Trophoblast cell (in vitro differentiated cells and primary cell): ENCODE measurements at regions not wholly inside any gene's neighbourhood (a gene's known extent, or its start where the extent isn't known, plus 50 kb on each side); places are given as distances from the start of the nearest gene placed in this dataset.

Experiments used
- DNase-seq, 2 donors: peaks; one replicate each; pipeline ENCODE4 v3.0.0-alpha.2; 2016
- H2AFZ ChIP-seq: 2 replicates; pipeline ENCODE4 v1.6.1; 2013; ENCODE audit warnings: low read length, moderate library complexity, mild to moderate bottlenecking; ENCODE audit not compliant: insufficient read depth, poor library complexity
- H2AK5ac ChIP-seq: 2 replicates; pipeline ENCODE4 v1.6.1; 2013; ENCODE audit warnings: mild to moderate bottlenecking, low read length
- H2BK120ac ChIP-seq: 2 replicates; pipeline ENCODE4 v1.6.1; 2013; ENCODE audit warnings: low read length, mild to moderate bottlenecking, moderate library complexity; ENCODE audit not compliant: insufficient read depth, poor library complexity
- H2BK12ac ChIP-seq: 2 replicates; pipeline ENCODE4 v1.6.1; 2013; ENCODE audit warnings: mild to moderate bottlenecking, low read length, moderate library complexity
- H2BK5ac ChIP-seq: 2 replicates; pipeline ENCODE4 v1.6.1; 2013; ENCODE audit warnings: low read length, low read depth, moderate library complexity, mild to moderate bottlenecking; ENCODE audit not compliant: poor library complexity
- H3K14ac ChIP-seq: 2 replicates; pipeline ENCODE4 v1.6.1; 2013; ENCODE audit warnings: mild to moderate bottlenecking, low read length
- H3K18ac ChIP-seq: 2 replicates; pipeline ENCODE4 v1.6.1; 2013; ENCODE audit warnings: mild to moderate bottlenecking, low read length
- H3K23ac ChIP-seq: 2 replicates; pipeline ENCODE4 v1.6.1; 2013; ENCODE audit warnings: low read length
- H3K27ac ChIP-seq: 2 replicates; pipeline ENCODE4 v1.5.1; 2013; ENCODE audit warnings: low read depth, mild to moderate bottlenecking, inconsistent platforms, low read length, moderate library complexity
- H3K27me3 ChIP-seq: 2 replicates; pipeline ENCODE4 v1.6.1; 2013; ENCODE audit warnings: inconsistent platforms, mild to moderate bottlenecking, low read length, moderate library complexity; ENCODE audit not compliant: insufficient read depth
- H3K36me3 ChIP-seq, 2 experiments: 1 replicate in 1 of 2; 2 replicates in 1 of 2; pipeline ENCODE4 v1.6.1; 2013; ENCODE audit warnings: low read length in 2 of 2, mild to moderate bottlenecking in 2 of 2, moderate library complexity in 1 of 2; ENCODE audit not compliant: insufficient read depth in 2 of 2, control insufficient read depth in 1 of 2
- H3K4ac ChIP-seq: 2 replicates; pipeline ENCODE4 v1.6.1; 2013; ENCODE audit warnings: low read depth, mild to moderate bottlenecking, low read length, moderate library complexity
- H3K4me1 ChIP-seq, 2 experiments: 1 replicate in 1 of 2; 2 replicates in 1 of 2; pipeline ENCODE4 v1.6.1; 2013; ENCODE audit warnings: low read length in 2 of 2, mild to moderate bottlenecking in 2 of 2, moderate library complexity in 1 of 2; ENCODE audit not compliant: insufficient read depth in 2 of 2, control insufficient read depth in 1 of 2
- H3K4me2 ChIP-seq: 2 replicates; pipeline ENCODE4 v1.6.1; 2013; ENCODE audit warnings: inconsistent platforms, mild to moderate bottlenecking, low read length, moderate library complexity
- H3K4me3 ChIP-seq: 2 replicates; pipeline ENCODE4 v1.5.1; 2013; ENCODE audit warnings: mild to moderate bottlenecking, low read depth, low read length, inconsistent platforms
- H3K79me1 ChIP-seq: one replicate; pipeline ENCODE4 v1.6.1; 2013; ENCODE audit warnings: low read length
- H3K79me2 ChIP-seq: 2 replicates; pipeline ENCODE4 v1.6.1; 2013; ENCODE audit warnings: low read length, mild to moderate bottlenecking; ENCODE audit not compliant: control insufficient read depth, insufficient read depth, poor library complexity
- H3K9ac ChIP-seq: 2 replicates; pipeline ENCODE4 v1.6.1; 2013; ENCODE audit warnings: mild to moderate bottlenecking, low read length
- H3K9me3 ChIP-seq: 2 replicates; pipeline ENCODE4 v1.6.1; 2013; ENCODE audit warnings: low read depth, mild to moderate bottlenecking, control low read depth, inconsistent platforms, low read length; ENCODE audit not compliant: insufficient read depth
- H4K12ac ChIP-seq: 2 replicates; pipeline ENCODE4 v1.6.1; 2013; ENCODE audit warnings: low read depth, mild to moderate bottlenecking, low read length, moderate library complexity
- H4K8ac ChIP-seq: 2 replicates; pipeline ENCODE4 v1.6.1; 2013; ENCODE audit warnings: low read depth, mild to moderate bottlenecking, low read length, moderate library complexity
- H4K91ac ChIP-seq: one replicate; pipeline ENCODE4 v1.6.1; 2013; ENCODE audit warnings: low read depth, mild to moderate bottlenecking, low read length, moderate library complexity
- WGBS: extraction: QIAGEN DNeasy Blood & Tissue Kit; methylation state at CpG from one replicate; pipeline ENCODE4 v1.1.7; 2013; ENCODE audit warnings: missing lambda C conversion rate; ENCODE audit not compliant: insufficient read length, insufficient coverage; ENCODE audit errors: extremely low coverage; 5-methylcytosine and 5-hydroxymethylcytosine counted together

GRCh38 chr5:128687930-128688329 is 149.9 kb upstream of the FBN2 start:
- Histone ChIP-seq H3K14ac (no peak overlapping the region), H3K79me2 (no peaks in the 10 kb centered on the region), H3K79me1 (no peaks in the 10 kb centered on the region), H2BK120ac (no peak overlapping the region), H4K12ac (no peak overlapping the region), H2BK5ac (no peak overlapping the region), H3K9me3 (no peaks in the 10 kb centered on the region), H3K36me3 (no peaks in the 10 kb centered on the region), H3K9ac (no peak overlapping the region), H4K8ac (no peak overlapping the region), H3K4me3 (no peak overlapping the region), H2AK5ac (no peak overlapping the region), H3K27me3 (no peaks in the 10 kb centered on the region), H3K4me2 (no peak overlapping the region), H3K27ac (no peak overlapping the region), H3K18ac (no peak overlapping the region), H3K4me1 (no peaks in the 10 kb centered on the region), H2AFZ (no peak overlapping the region), H3K4ac (no peak overlapping the region), H3K23ac (no peak overlapping the region), H2BK12ac (no peak overlapping the region), H4K91ac (no peak overlapping the region)
- no CpG with 5 or more reads among the region's 2 CpGs for WGBS
- no peak for DNase-seq

DNA sequence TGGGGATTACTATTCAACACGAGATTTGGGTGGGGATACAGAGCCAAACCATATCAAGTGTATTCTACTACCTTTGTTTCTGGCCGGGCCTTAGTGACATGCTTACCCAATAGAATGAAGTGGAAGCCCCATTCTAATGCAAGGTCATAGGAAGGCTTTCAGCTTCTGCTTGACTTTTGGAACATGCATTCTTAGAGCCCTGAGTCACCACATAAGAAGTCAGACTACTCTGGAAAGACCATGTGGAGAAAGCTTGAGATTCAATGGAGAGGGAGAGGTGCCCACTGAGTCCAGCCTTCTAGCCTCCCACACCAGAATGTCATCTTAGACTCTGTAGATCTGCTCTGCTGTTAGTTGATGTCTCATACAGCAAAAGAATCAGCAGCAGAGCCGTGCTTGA is 155.7 kb upstream of the FBN2 start:
- Histone ChIP-seq H2AK5ac (no peak overlapping the region), H3K4me1 (no peaks in the 10 kb centered on the region), H2BK120ac (no peak overlapping the region), H3K79me1 (no peaks in the 10 kb centered on the region), H3K79me2 (no peaks in the 10 kb centered on the region), H3K4me2 (no peak overlapping the region), H3K18ac (no peak overlapping the region), H3K9ac (no peak overlapping the region), H3K23ac (no peak overlapping the region), H3K27ac (no peak overlapping the region), H3K27me3 (no peaks in the 10 kb centered on the region), H2BK12ac (no peak overlapping the region), H4K12ac (no peak overlapping the region), H3K14ac (no peak overlapping the region), H2AFZ (no peak overlapping the region), H2BK5ac (no peak overlapping the region), H4K91ac (no peak overlapping the region), H3K9me3 (no peaks in the 10 kb centered on the region), H4K8ac (no peak overlapping the region), H3K4me3 (no peak overlapping the region), H3K36me3 (no peaks in the 10 kb centered on the region), H3K4ac (no peak overlapping the region)
- DNase-seq: peak in 1 of 2 donors; percentile 12
- no CpG with 5 or more reads among the region's 3 CpGs for WGBS

DNA sequence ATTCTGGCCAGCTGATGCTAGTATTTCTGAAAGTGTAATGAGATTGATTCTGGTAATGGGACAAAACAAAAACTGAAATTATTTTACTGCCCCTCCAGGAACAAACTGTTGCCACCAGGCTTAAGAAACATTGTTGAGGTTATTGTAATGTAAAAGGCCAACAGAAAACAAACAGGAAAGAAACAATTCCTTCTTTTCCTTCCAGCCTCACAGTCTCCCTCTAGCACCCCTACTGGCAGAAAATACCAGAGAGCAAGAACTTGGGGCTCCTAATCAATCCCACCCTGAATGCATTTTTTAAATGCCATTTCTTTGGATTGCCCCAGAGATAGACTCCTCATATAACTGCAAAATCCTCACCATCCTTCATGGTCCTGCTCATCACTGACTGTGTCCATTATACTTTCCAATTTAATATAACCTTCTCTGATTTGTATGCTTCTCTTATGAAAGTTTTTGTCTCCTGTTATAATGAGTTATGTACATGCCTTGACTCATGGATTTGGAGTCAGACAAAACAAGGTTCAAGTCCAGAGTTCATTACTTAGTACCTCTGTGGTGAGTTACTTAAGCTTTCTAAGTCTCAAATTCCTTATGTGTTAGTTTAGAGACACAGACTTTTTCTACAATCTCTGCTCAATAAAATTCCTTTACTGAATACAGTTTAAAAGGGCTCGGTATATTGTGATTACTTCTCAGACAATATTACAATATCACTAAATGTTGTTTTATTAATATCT is 157.9 kb upstream of the FBN2 start:
- Histone ChIP-seq H4K12ac (no peak overlapping the region), H2BK5ac (no peak overlapping the region), H3K36me3 (no peaks in the 10 kb centered on the region), H3K27me3 (no peaks in the 10 kb centered on the region), H3K9ac (no peak overlapping the region), H3K79me2 (no peaks in the 10 kb centered on the region), H2AK5ac (no peak overlapping the region), H2BK12ac (no peak overlapping the region), H3K79me1 (no peaks in the 10 kb centered on the region), H3K9me3 (no peaks in the 10 kb centered on the region), H4K91ac (no peak overlapping the region), H4K8ac (no peak overlapping the region), H3K4me2 (no peak overlapping the region), H3K4me3 (no peak overlapping the region), H3K14ac (no peak overlapping the region), H3K23ac (no peak overlapping the region), H3K4me1 (no peaks in the 10 kb centered on the region), H3K4ac (no peak overlapping the region), H2AFZ (no peak overlapping the region), H3K27ac (no peak overlapping the region), H3K18ac (no peak overlapping the region), H2BK120ac (no peak overlapping the region)
- DNase-seq: no peak
- no CpG with 5 or more reads among the region's 1 CpG for WGBS

- H3K18ac ChIP-seq: no peak overlapping the region
- H3K79me1 ChIP-seq: no peaks in the 10 kb centered on the region
- no peak overlapping the region for H3K4me3 ChIP-seq
- H3K14ac ChIP-seq: no peak overlapping the region
- H2BK120ac ChIP-seq: no peak overlapping the region
- H3K79me2 ChIP-seq: no peaks in the 10 kb centered on the region
- no peak overlapping the region for H3K9ac ChIP-seq
- H3K27ac ChIP-seq: no peak overlapping the region
- H3K4me1 ChIP-seq: no peaks in the 10 kb centered on the region
- no peak overlapping the region for H2BK12ac ChIP-seq
- no peak overlapping the region for H4K8ac ChIP-seq
- H3K4me2 ChIP-seq: no peak overlapping the region
- no peak overlapping the region for H4K12ac ChIP-seq
- H2BK5ac ChIP-seq: no peak overlapping the region
- H3K4ac ChIP-seq: no peak overlapping the region
- no peaks in the 10 kb centered on the region for H3K27me3 ChIP-seq
- no peak overlapping the region for H2AK5ac ChIP-seq
- H3K23ac ChIP-seq: no peak overlapping the region
- no peaks in the 10 kb centered on the region for H3K9me3 ChIP-seq
- no peaks in the 10 kb centered on the region for H3K36me3 ChIP-seq
- no peak overlapping the region for H2AFZ ChIP-seq
- no peak overlapping the region for H4K91ac ChIP-seq
- DNase-seq: no peak
These were observed 163.3 kb upstream of the FBN2 start for GRCh38 chr5:128701301-128701700.
